ENCODE measurements at regions not wholly inside any gene's neighbourhood (a gene's known extent, or its start where the extent isn't known, plus 50 kb on each side); places are given as distances from the start of the nearest gene placed in this dataset.
A peak's percentile ranks its signal among the peaks of the same experiment; 100 is the strongest.

DNA sequence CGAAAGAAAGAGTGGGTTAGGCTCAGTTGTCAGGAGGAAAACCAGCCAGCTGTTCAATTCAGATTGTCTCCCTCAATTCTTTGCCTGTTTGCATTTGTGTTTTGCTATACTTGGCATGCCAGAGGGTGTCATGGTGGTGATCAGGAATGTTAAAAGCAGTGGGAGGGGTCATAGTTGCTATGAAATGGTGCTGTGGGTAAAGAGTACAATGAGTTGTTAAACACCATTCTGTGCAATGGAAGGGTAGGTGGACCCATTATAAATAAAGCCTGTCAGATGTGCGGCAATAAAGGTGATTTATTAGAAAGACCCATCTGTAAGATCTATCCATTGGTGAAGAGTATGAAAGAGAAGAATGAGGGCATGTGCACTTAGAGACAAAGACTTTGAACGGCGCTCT lies 82.2 kb downstream of the MRPL32 start:
- H4K8ac ChIP-seq (ENCODE audit: extremely low read depth, insufficient read depth, low read length) = no peak overlapping the region
- POLR2A ChIA-PET (ENCODE audit: partially characterized antibody) = no interaction called here
- FAIRE-seq = no peak
- TF ChIP-seq CHD1 (IDR thresholded peaks at IDR 0.05; ENCODE audit: low read depth, low read length) (no peak), HDAC2 (IDR thresholded peaks at IDR 0.05; ENCODE audit: borderline replicate concordance in 1 of 2, low read depth in 2 of 2, low read length in 2 of 2) (no peak), EZH2 (IDR thresholded peaks at IDR 0.05; ENCODE audit: low read depth, low read length, severe bottlenecking) (no peak), ATF2 (IDR thresholded peaks at IDR 0.05; ENCODE audit: low read length) (no peak), ZNF274 (IDR thresholded peaks at IDR 0.05; ENCODE audit: borderline replicate concordance, extremely low read depth, low read length) (no peak), GABPA (IDR thresholded peaks at IDR 0.05; ENCODE audit: borderline replicate concordance, insufficient read depth, low read length) (no peak), ATF3 (IDR thresholded peaks at IDR 0.05; ENCODE audit: insufficient read depth, low read depth, low read length) (no peak), KDM4A (IDR thresholded peaks at IDR 0.05; ENCODE audit: low read depth, low read length, severe bottlenecking) (no peak)
- TF ChIP-seq, protein P1, sequence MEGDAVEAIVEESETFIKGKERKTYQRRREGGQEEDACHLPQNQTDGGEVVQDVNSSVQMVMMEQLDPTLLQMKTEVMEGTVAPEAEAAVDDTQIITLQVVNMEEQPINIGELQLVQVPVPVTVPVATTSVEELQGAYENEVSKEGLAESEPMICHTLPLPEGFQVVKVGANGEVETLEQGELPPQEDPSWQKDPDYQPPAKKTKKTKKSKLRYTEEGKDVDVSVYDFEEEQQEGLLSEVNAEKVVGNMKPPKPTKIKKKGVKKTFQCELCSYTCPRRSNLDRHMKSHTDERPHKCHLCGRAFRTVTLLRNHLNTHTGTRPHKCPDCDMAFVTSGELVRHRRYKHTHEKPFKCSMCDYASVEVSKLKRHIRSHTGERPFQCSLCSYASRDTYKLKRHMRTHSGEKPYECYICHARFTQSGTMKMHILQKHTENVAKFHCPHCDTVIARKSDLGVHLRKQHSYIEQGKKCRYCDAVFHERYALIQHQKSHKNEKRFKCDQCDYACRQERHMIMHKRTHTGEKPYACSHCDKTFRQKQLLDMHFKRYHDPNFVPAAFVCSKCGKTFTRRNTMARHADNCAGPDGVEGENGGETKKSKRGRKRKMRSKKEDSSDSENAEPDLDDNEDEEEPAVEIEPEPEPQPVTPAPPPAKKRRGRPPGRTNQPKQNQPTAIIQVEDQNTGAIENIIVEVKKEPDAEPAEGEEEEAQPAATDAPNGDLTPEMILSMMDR (IDR thresholded peaks at IDR 0.05; ENCODE audit: control extremely low read depth in 1 of 3, insufficient read depth in 1 of 3, low read depth in 1 of 3, low read length in 3 of 3) = no peak

More for the DNA sequence above, 82.2 kb downstream of the MRPL32 start:
- Histone ChIP-seq H3K18ac (ENCODE audit: extremely low read depth, low read length) (no peak overlapping the region), H4K5ac (ENCODE audit: insufficient read length, low read depth, low read length) (no peak overlapping the region), H3K23me2 (ENCODE audit: low read depth, low read length) (no peaks in the 10 kb centered on the region), H2BK12ac (ENCODE audit: low read depth, low read length) (no peak overlapping the region), H2BK5ac (ENCODE audit: low read depth, low read length) (no peak overlapping the region), H3K4ac (replicated peaks; ENCODE audit: insufficient read length, low read depth, low read length) (no peak overlapping the region), H4K20me1 (replicated peaks in 1 of 2; ENCODE audit: control insufficient read depth in 1 of 2, insufficient read depth in 2 of 2, low read length in 2 of 2) (no peaks in the 10 kb centered on the region), H2BK20ac (ENCODE audit: low read length) (0 out of 2 replicates have a peak overlapping the region, but pooled peaks have one; percentile 21), H3K27me3 (replicated peaks in 1 of 4; ENCODE audit: control insufficient read depth in 3 of 4, extremely low read depth in 1 of 4, insufficient read depth in 3 of 4, low read length in 3 of 4) (no peaks in the 10 kb centered on the region), H4K91ac (replicated peaks; ENCODE audit: insufficient read length, low read length) (no peak overlapping the region), H3K4me2 (ENCODE audit: insufficient read depth in 1 of 2, low read depth in 2 of 2, low read length in 2 of 2) (no peak overlapping the region), H2AFZ (ENCODE audit: low read length) (no peak overlapping the region), H3K4me3 (ENCODE audit: extremely low read depth in 1 of 4, insufficient read depth in 2 of 4, low read depth in 3 of 4, low read length in 4 of 4) (no peak overlapping the region), H3K4me1 (replicated peaks in 1 of 4; ENCODE audit: control insufficient read depth in 3 of 4, insufficient read depth in 4 of 4, low read length in 3 of 4) (no peaks in the 10 kb centered on the region), H3K9me3 (ENCODE audit: insufficient read depth in 2 of 2, low read depth in 1 of 2, low read length in 1 of 2) (no peaks in the 10 kb centered on the region), H3K14ac (ENCODE audit: insufficient read length) (no peak overlapping the region), H3K56ac (replicated peaks; ENCODE audit: insufficient read length, low read depth, low read length) (no peak overlapping the region), H2BK120ac (replicated peaks; ENCODE audit: low read depth, low read length) (no peak overlapping the region), H2AK5ac (ENCODE audit: low read depth, low read length) (no peak overlapping the region), H3K27ac (ENCODE audit: low read depth, low read length) (no peak overlapping the region), H2BK15ac (ENCODE audit: low read length) (no peak overlapping the region), H3K79me1 (ENCODE audit: low read depth, low read length) (no peaks in the 10 kb centered on the region), H3K23ac (ENCODE audit: insufficient read length) (no peak overlapping the region), H3K79me2 (ENCODE audit: control insufficient read depth in 1 of 2, insufficient read depth in 2 of 2, low read length in 2 of 2) (no peaks in the 10 kb centered on the region), H3K36me3 (ENCODE audit: control insufficient read depth in 2 of 4, insufficient read depth in 4 of 4, low read length in 3 of 4) (no peaks in the 10 kb centered on the region), H3K9ac (replicated peaks in 1 of 4; ENCODE audit: extremely low read depth in 1 of 4, low read depth in 3 of 4, low read length in 3 of 4) (no peak overlapping the region)
- 91% methylated on average over 4 of the region's 4 CpGs; no CpG with 5 or more reads in 1 of the 2 experiments for WGBS, 2 experiments (ENCODE audit: extremely low coverage in 1 of 2, insufficient coverage in 1 of 2, insufficient read length in 1 of 2, insufficient replicate concordance in 2 of 2, low coverage in 1 of 2, low lambda C conversion rate in 2 of 2, missing lambda C conversion rate in 1 of 2)
- CTCF ChIA-PET (ENCODE audit: partially characterized antibody) = interaction anchor here (0.6 to 1.0 kb wide), 2 partner anchors 14 to 442 kb away, joined by 3 read pairs; no protein-coding TSS in a partner anchor
- DNase-seq (ENCODE audit: low read depth in 1 of 2, low spot score in 2 of 2) = no peak

All from H1 (cell line).